GM21360 (cell line): ENCODE measurements at regions not wholly inside any gene's neighbourhood (a gene's known extent, or its start where the extent isn't known, plus 50 kb on each side); places are given as distances from the start of the nearest gene placed in this dataset.

ENCODE experiments used
- ATAC-seq: cut with Tn5 transposase; IDR thresholded peaks from one replicate; pipeline ENCODE4 v1.9.1; 2021; ENCODE audit warnings: mild to moderate bottlenecking, moderate library complexity; ENCODE audit not compliant: unreplicated experiment

GRCh38 chr17:33511670-33512069, 218.6 kb upstream of the ASIC2 start:
- no peak for ATAC-seq

- ATAC-seq: no peak
These were observed 219.0 kb upstream of the ASIC2 start for GRCh38 chr17:33512113-33512512.

- no peak for ATAC-seq
These were observed 220.7 kb upstream of the ASIC2 start for GRCh38 chr17:33513769-33514168.

- ATAC-seq: no peak
These were observed 221.3 kb upstream of the ASIC2 start for GRCh38 chr17:33514369-33514768.

- no peak for ATAC-seq
These were observed 222.9 kb upstream of the ASIC2 start for GRCh38 chr17:33515974-33516373.

GRCh38 chr17:33516645-33517044, 223.6 kb upstream of the ASIC2 start:
- no peak for ATAC-seq

GRCh38 chr17:33517746-33518145, 224.7 kb upstream of the ASIC2 start:
- no peak for ATAC-seq

GRCh38 chr17:33519692-33520091, 226.6 kb upstream of the ASIC2 start:
- no peak for ATAC-seq

- ATAC-seq: no peak
These were observed 227.6 kb upstream of the ASIC2 start for GRCh38 chr17:33520426-33521330.

- ATAC-seq: no peak
These were observed 228.7 kb upstream of the ASIC2 start for GRCh38 chr17:33521784-33522183.

- no peak for ATAC-seq
These were observed 229.5 kb upstream of the ASIC2 start for GRCh38 chr17:33522623-33523022.

- ATAC-seq: no peak
These were observed 230.5 kb upstream of the ASIC2 start for GRCh38 chr17:33523577-33523981.

- no peak for ATAC-seq
These were observed 232.1 kb upstream of the ASIC2 start for GRCh38 chr17:33525186-33525585.

GRCh38 chr17:33526717-33527116, 233.6 kb upstream of the ASIC2 start:
- no peak for ATAC-seq

GRCh38 chr17:33527290-33527689, 234.2 kb upstream of the ASIC2 start:
- ATAC-seq: no peak

- no peak for ATAC-seq
These were observed 235.8 kb upstream of the ASIC2 start for GRCh38 chr17:33528846-33529245.

GRCh38 chr17:33529816-33530215, 236.7 kb upstream of the ASIC2 start:
- ATAC-seq: no peak

- ATAC-seq: no peak
These were observed 238.2 kb upstream of the ASIC2 start for GRCh38 chr17:33531311-33531710.

GRCh38 chr17:33534087-33534486, 241.0 kb upstream of the ASIC2 start:
- ATAC-seq: no peak

- no peak for ATAC-seq
These were observed 252.0 kb upstream of the ASIC2 start for GRCh38 chr17:33545124-33545523.

GRCh38 chr17:33550261-33550660, 257.2 kb upstream of the ASIC2 start:
- ATAC-seq: no peak

- ATAC-seq: no peak
These were observed 258.0 kb upstream of the ASIC2 start for GRCh38 chr17:33551075-33551474.

- ATAC-seq: no peak
These were observed 258.8 kb upstream of the ASIC2 start for GRCh38 chr17:33551911-33552310.
